H9 (cell line): ENCODE measurements at regions not wholly inside any gene's neighbourhood (a gene's known extent, or its start where the extent isn't known, plus 50 kb on each side); places are given as distances from the start of the nearest gene placed in this dataset.

Source experiments
- DNase-seq: peaks from one replicate; pipeline ENCODE4 v3.0.0-alpha.2; 2017
- H2AFZ ChIP-seq: one replicate; pipeline ENCODE4 v1.6.1; 2013; ENCODE audit warnings: mild to moderate bottlenecking, low read length, control low read depth, moderate library complexity
- H2AK5ac ChIP-seq: 2 replicates; pipeline ENCODE4 v1.6.1; 2013; ENCODE audit warnings: low read length, control low read depth, mixed read lengths; ENCODE audit not compliant: insufficient read length
- H2BK120ac ChIP-seq: one replicate; pipeline ENCODE4 v1.6.1; 2013; ENCODE audit warnings: low read depth, mild to moderate bottlenecking, low read length, control low read depth, inconsistent platforms; ENCODE audit not compliant: poor library complexity, severe bottlenecking
- H2BK12ac ChIP-seq: 2 replicates; pipeline ENCODE4 v1.6.1; 2013; ENCODE audit warnings: low read length, control low read depth, mixed read lengths, low read depth; ENCODE audit not compliant: insufficient read length
- H2BK15ac ChIP-seq: 2 replicates; pipeline ENCODE4 v1.6.1; 2013; ENCODE audit warnings: low read depth, low read length, control low read depth
- H2BK20ac ChIP-seq: one replicate; pipeline ENCODE4 v1.6.1; 2013; ENCODE audit warnings: low read depth, mild to moderate bottlenecking, low read length, control low read depth, inconsistent platforms; ENCODE audit not compliant: poor library complexity, severe bottlenecking
- H2BK5ac ChIP-seq: 2 replicates; pipeline ENCODE4 v1.6.1; 2013; ENCODE audit warnings: low read length, control low read depth, mixed read lengths; ENCODE audit not compliant: insufficient read length
- H3K14ac ChIP-seq: 2 replicates; pipeline ENCODE4 v1.6.1; 2013; ENCODE audit warnings: low read length, control low read depth; ENCODE audit not compliant: insufficient read depth
- H3K18ac ChIP-seq: 2 replicates; pipeline ENCODE4 v1.6.1; 2013; ENCODE audit warnings: low read depth, mild to moderate bottlenecking, mixed read lengths, low read length, control low read depth; ENCODE audit not compliant: insufficient read length
- H3K23ac ChIP-seq: 2 replicates; pipeline ENCODE4 v1.6.1; 2013; ENCODE audit warnings: low read length, control low read depth, mixed read lengths, low read depth; ENCODE audit not compliant: insufficient read length
- H3K23me2 ChIP-seq: 2 replicates; pipeline ENCODE4 v1.6.1; 2013; ENCODE audit warnings: low read depth, mild to moderate bottlenecking, mixed read lengths, low read length, control low read depth; ENCODE audit not compliant: insufficient read length, poor library complexity, severe bottlenecking
- H3K27ac ChIP-seq: 2 replicates; pipeline ENCODE4 v1.5.1; 2013; ENCODE audit warnings: low read length, control low read depth, mixed read lengths, low read depth; ENCODE audit not compliant: insufficient read length
- H3K27me3 ChIP-seq: 2 replicates; pipeline ENCODE4 v1.6.1; 2013; ENCODE audit warnings: low read length, control low read depth, inconsistent platforms; ENCODE audit not compliant: insufficient read depth
- H3K4ac ChIP-seq: 2 replicates; pipeline ENCODE4 v1.6.1; 2013; ENCODE audit warnings: low read depth, mild to moderate bottlenecking, control low read depth, inconsistent platforms, low read length, moderate library complexity
- H3K4me1 ChIP-seq: 2 replicates; pipeline ENCODE4 v1.6.1; 2013; ENCODE audit warnings: low read length, control low read depth, inconsistent platforms; ENCODE audit not compliant: insufficient read depth
- H3K4me2 ChIP-seq: 2 replicates; pipeline ENCODE4 v1.6.1; 2013; ENCODE audit warnings: low read length, control low read depth, mixed read lengths; ENCODE audit not compliant: insufficient read length, insufficient read depth
- H3K56ac ChIP-seq: 2 replicates; pipeline ENCODE4 v1.6.1; 2013; ENCODE audit warnings: low read depth, mild to moderate bottlenecking, mixed read lengths, low read length, control low read depth; ENCODE audit not compliant: insufficient read length
- H3K79me1 ChIP-seq: 2 replicates; pipeline ENCODE4 v1.6.1; 2013; ENCODE audit warnings: low read depth, mild to moderate bottlenecking, moderate library complexity, low read length, control low read depth, inconsistent platforms; ENCODE audit not compliant: insufficient read depth, poor library complexity, severe bottlenecking
- H3K79me2 ChIP-seq: 2 replicates; pipeline ENCODE4 v1.6.1; 2013; ENCODE audit warnings: low read length, control low read depth, inconsistent platforms; ENCODE audit not compliant: insufficient read depth
- H3K9ac ChIP-seq: 2 replicates; pipeline ENCODE4 v1.6.1; 2013; ENCODE audit warnings: low read length, control low read depth, mixed read lengths; ENCODE audit not compliant: insufficient read length; ENCODE audit errors: extremely low read depth
- H3K9me3 ChIP-seq: one replicate; pipeline ENCODE4 v1.6.1; 2013; ENCODE audit warnings: low read depth, low read length, inconsistent platforms; ENCODE audit not compliant: control insufficient read depth
- H3T11ph ChIP-seq: one replicate; pipeline ENCODE4 v1.6.1; 2013; ENCODE audit warnings: mild to moderate bottlenecking, low read length, control low read depth, inconsistent platforms
- H4K20me1 ChIP-seq: one replicate; pipeline ENCODE4 v1.6.1; 2013; ENCODE audit not compliant: control insufficient read depth, insufficient read length, insufficient read depth
- H4K5ac ChIP-seq: 2 replicates; pipeline ENCODE4 v1.6.1; 2013; ENCODE audit warnings: low read depth, mild to moderate bottlenecking, mixed read lengths, low read length, control low read depth; ENCODE audit not compliant: insufficient read length
- H4K8ac ChIP-seq: replicated peaks from 2 replicates; pipeline ENCODE4 v1.6.1; 2013; ENCODE audit warnings: low read length, control low read depth, mixed read lengths, low read depth; ENCODE audit not compliant: insufficient read length
- H4K91ac ChIP-seq: 2 replicates; pipeline ENCODE4 v1.6.1; 2013; ENCODE audit warnings: low read depth, mild to moderate bottlenecking, moderate library complexity, mixed read lengths, low read length, control low read depth; ENCODE audit not compliant: insufficient read length
- H3K27ac Mint-ChIP-seq, 3 experiments: 2 replicates in 2 of 3; 3 replicates in 1 of 3; pipeline ENCODE4 v1.8.0; 2020 to 2021; ENCODE audit warnings: mixed read lengths in 3 of 3, mild to moderate bottlenecking in 1 of 3, moderate library complexity in 1 of 3
- H3K27me3 Mint-ChIP-seq: 2 replicates; pipeline ENCODE4 v1.8.0; 2021; ENCODE audit warnings: low read depth, mild to moderate bottlenecking, moderate library complexity, mixed read lengths
- H3K36me3 Mint-ChIP-seq, 3 experiments: 2 replicates in 2 of 3; 3 replicates in 1 of 3; pipeline ENCODE4 v1.8.0; 2020 to 2021; ENCODE audit warnings: low read depth in 3 of 3, mixed read lengths in 3 of 3; ENCODE audit not compliant: insufficient read depth in 1 of 3
- H3K4me1 Mint-ChIP-seq, 2 experiments: 2 replicates each; pipeline ENCODE4 v1.8.0; 2020; ENCODE audit warnings: mixed read lengths in 2 of 2
- H3K4me3 Mint-ChIP-seq, 2 experiments: 2 replicates in 1 of 2; 3 replicates in 1 of 2; pipeline ENCODE4 v1.8.0; 2020 to 2021; ENCODE audit warnings: mild to moderate bottlenecking in 2 of 2, mixed read lengths in 2 of 2, moderate library complexity in 1 of 2
- H3K9me3 Mint-ChIP-seq, 2 experiments: 2 replicates in 1 of 2; 3 replicates in 1 of 2; pipeline ENCODE4 v1.8.0; 2020; ENCODE audit warnings: mild to moderate bottlenecking in 2 of 2, mixed read lengths in 2 of 2, moderate library complexity in 1 of 2
- CTCF ChIP-seq: fragments of 200-600 bp; sonication (generic); conservative IDR thresholded peaks from 3 replicates; pipeline ENCODE4 v1.8.0; 2021; ENCODE audit warnings: antibody characterized with exemption, mild to moderate bottlenecking
- WGBS: extraction: QIAGEN DNeasy Blood & Tissue Kit; methylation state at CpG from one replicate; pipeline ENCODE4 v1.1.7; 2013; ENCODE audit warnings: missing lambda C conversion rate, low lambda C conversion rate, mixed read lengths; ENCODE audit not compliant: insufficient read length; ENCODE audit errors: extremely low coverage; 5-methylcytosine and 5-hydroxymethylcytosine counted together

GRCh38 chr6:140535511-140535910 is 1161.1 kb upstream of the CITED2 start:
- H3K27me3 ChIP-seq, result no peaks in the 10 kb centered on the region
- no peak overlapping the region for H2BK5ac ChIP-seq
- no peak overlapping the region for H2BK15ac ChIP-seq
- H3K79me2 ChIP-seq, result no peaks in the 10 kb centered on the region
- H3T11ph ChIP-seq, result no peak overlapping the region
- H3K4me1 ChIP-seq, result no peaks in the 10 kb centered on the region; the same call in 1 of the 2 replicates
- H2BK12ac ChIP-seq, result no peak overlapping the region
- Mint-ChIP-seq H3K9me3 (peaks cover 21 to 22% of the 10 kb centered on the region in 2 experiments), H3K27ac (no peak overlapping the region; a peak in 1 of 7 replicates), H3K27me3 (no peaks in the 10 kb centered on the region), H3K4me3 (no peak overlapping the region), H3K4me1 (peaks cover 18 to 19% of the 10 kb centered on the region in 2 experiments), H3K36me3 (peaks cover 9 to 28% (median 15%) of the 10 kb centered on the region in 3 experiments)
- TF ChIP-seq CTCF, result no peak
- H3K23me2 ChIP-seq, result no peaks in the 10 kb centered on the region
- no peaks in the 10 kb centered on the region for H4K20me1 ChIP-seq
- no peak overlapping the region for H4K8ac ChIP-seq
- no peak for DNase-seq
- H3K4ac ChIP-seq, result no peak overlapping the region
- H3K23ac ChIP-seq, result no peak overlapping the region
- no peaks in the 10 kb centered on the region for H3K9me3 ChIP-seq
- H3K4me2 ChIP-seq, result no peak overlapping the region
- no peak overlapping the region for H2BK20ac ChIP-seq
- H2AK5ac ChIP-seq, result no peak overlapping the region
- no peak overlapping the region for H2BK120ac ChIP-seq
- WGBS, result no CpG with 5 or more reads among the region's 1 CpG
- H4K5ac ChIP-seq, result no peak overlapping the region
- H2AFZ ChIP-seq, result no peak overlapping the region
- H3K14ac ChIP-seq, result no peak overlapping the region
- H3K79me1 ChIP-seq, result no peaks in the 10 kb centered on the region
- no peak overlapping the region for H3K9ac ChIP-seq
- no peak overlapping the region for H3K18ac ChIP-seq
- no peak overlapping the region for H3K56ac ChIP-seq
- H4K91ac ChIP-seq, result no peak overlapping the region
- H3K27ac ChIP-seq, result no peak overlapping the region
